ENCODE measurements at regions not wholly inside any gene's neighbourhood (a gene's known extent, or its start where the extent isn't known, plus 50 kb on each side); places are given as distances from the start of the nearest gene placed in this dataset.

DNA sequence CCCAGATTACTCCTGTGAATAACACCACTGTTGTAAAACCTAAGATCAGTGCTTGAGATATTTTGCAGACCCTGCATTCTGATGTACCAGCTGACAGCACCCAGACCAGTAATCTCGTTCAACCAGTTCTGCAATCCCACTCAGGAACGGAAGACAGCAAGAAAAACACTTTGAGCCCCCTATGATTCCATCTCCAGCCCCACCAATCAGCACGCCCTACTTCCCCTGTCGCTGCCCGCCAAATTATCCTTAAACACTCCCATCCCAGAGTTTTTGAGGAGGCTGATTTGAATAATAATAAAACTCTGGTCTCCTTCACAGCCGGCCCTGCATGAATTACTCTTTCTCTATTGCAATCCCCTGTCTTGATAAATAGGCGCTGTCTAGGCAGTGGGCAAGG is 173.9 kb upstream of the CDH2 start:
- DNase-seq (no peak), FAIRE-seq (no peak)
- TF ChIP-seq, protein P1, sequence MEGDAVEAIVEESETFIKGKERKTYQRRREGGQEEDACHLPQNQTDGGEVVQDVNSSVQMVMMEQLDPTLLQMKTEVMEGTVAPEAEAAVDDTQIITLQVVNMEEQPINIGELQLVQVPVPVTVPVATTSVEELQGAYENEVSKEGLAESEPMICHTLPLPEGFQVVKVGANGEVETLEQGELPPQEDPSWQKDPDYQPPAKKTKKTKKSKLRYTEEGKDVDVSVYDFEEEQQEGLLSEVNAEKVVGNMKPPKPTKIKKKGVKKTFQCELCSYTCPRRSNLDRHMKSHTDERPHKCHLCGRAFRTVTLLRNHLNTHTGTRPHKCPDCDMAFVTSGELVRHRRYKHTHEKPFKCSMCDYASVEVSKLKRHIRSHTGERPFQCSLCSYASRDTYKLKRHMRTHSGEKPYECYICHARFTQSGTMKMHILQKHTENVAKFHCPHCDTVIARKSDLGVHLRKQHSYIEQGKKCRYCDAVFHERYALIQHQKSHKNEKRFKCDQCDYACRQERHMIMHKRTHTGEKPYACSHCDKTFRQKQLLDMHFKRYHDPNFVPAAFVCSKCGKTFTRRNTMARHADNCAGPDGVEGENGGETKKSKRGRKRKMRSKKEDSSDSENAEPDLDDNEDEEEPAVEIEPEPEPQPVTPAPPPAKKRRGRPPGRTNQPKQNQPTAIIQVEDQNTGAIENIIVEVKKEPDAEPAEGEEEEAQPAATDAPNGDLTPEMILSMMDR (IDR thresholded peaks at IDR 0.05; ENCODE audit: borderline replicate concordance, extremely low read depth, insufficient read depth): no peak
- Histone ChIP-seq H3K27me3 (ENCODE audit: control insufficient read depth, insufficient read depth, low read length) (no peaks in the 10 kb centered on the region), H3K9me3 (ENCODE audit: control insufficient read depth in 2 of 3, insufficient read depth in 1 of 3, low read length in 3 of 3) (no peaks in the 10 kb centered on the region), H3K4me1 (ENCODE audit: control insufficient read depth in 2 of 3, insufficient read depth in 2 of 3, low read depth in 1 of 3, low read length in 3 of 3) (no peaks in the 10 kb centered on the region), H3K9ac (ENCODE audit: low read length in 3 of 3) (no peak overlapping the region), H3K36me3 (ENCODE audit: control insufficient read depth in 2 of 3, insufficient read depth in 3 of 3, low read length in 3 of 3) (no peaks in the 10 kb centered on the region), H3K27ac (ENCODE audit: low read depth in 2 of 2, low read length in 2 of 2) (no peak overlapping the region), H3K4me3 (ENCODE audit: low read length in 3 of 3) (no peak overlapping the region)
- intact Hi-C loops (cut with DNase I): no loop called here

DNA sequence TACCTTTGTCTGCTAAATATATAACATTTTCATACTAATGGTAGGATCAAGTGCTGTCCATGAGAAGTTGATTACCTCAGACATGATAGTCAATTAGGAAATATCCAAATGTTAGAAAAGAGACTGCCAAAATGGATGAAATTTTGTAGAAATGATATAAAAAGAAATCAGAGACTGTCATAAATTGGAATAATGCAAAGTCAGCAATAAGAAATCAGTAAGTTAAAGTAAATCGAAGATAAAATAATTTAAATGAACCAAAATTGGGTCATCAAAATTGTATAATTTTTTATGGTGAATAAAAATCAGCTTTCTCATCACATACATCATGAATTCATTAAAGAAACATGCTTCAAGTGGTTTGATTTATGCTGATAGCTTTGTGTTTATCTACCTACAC is 165.3 kb upstream of the CDH2 start:
- H3K9me3 ChIP-seq (ENCODE audit: control insufficient read depth in 2 of 3, insufficient read depth in 1 of 3, low read length in 3 of 3): no peaks in the 10 kb centered on the region
- DNase-seq (no peak), FAIRE-seq (no peak)
- H3K4me3 ChIP-seq (ENCODE audit: low read length in 3 of 3): no peak overlapping the region
- H3K9ac ChIP-seq (ENCODE audit: low read length in 3 of 3): no peak overlapping the region
- no peaks in the 10 kb centered on the region for H3K27me3 ChIP-seq (ENCODE audit: control insufficient read depth, insufficient read depth, low read length)
- no peak overlapping the region for H3K27ac ChIP-seq (ENCODE audit: low read depth in 2 of 2, low read length in 2 of 2)
- H3K4me1 ChIP-seq (ENCODE audit: control insufficient read depth in 2 of 3, insufficient read depth in 2 of 3, low read depth in 1 of 3, low read length in 3 of 3): no peaks in the 10 kb centered on the region
- intact Hi-C loops (cut with DNase I): no loop called here
- H3K36me3 ChIP-seq (ENCODE audit: control insufficient read depth in 2 of 3, insufficient read depth in 3 of 3, low read length in 3 of 3): no peaks in the 10 kb centered on the region
- TF ChIP-seq, protein P1 (IDR thresholded peaks at IDR 0.05; ENCODE audit: borderline replicate concordance, extremely low read depth, insufficient read depth): no peak

DNA sequence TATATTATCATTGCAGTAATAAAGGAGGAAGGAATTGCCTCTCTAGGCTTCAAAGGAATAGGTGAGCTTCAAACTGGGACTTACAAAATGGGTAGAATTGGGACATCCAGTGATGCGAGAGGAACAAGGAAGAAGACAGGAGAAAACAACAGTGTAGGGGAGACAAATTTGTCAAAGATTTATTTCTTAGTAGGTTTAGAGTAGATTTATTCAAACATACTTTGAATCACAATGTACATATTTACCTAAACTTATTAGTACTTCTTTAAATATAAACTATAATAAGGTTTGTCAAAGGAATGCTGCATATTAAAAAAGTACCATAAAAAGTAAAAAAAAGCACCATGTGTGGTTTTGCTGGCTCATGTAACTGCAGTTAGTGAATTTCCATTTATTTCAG is 161.4 kb upstream of the CDH2 start:
- Histone ChIP-seq H3K4me3 (ENCODE audit: low read length in 3 of 3) (no peak overlapping the region), H3K9me3 (ENCODE audit: control insufficient read depth in 2 of 3, insufficient read depth in 1 of 3, low read length in 3 of 3) (no peaks in the 10 kb centered on the region), H3K36me3 (ENCODE audit: control insufficient read depth in 2 of 3, insufficient read depth in 3 of 3, low read length in 3 of 3) (no peaks in the 10 kb centered on the region), H3K27me3 (ENCODE audit: control insufficient read depth, insufficient read depth, low read length) (no peaks in the 10 kb centered on the region), H3K27ac (ENCODE audit: low read depth in 2 of 2, low read length in 2 of 2) (no peak overlapping the region), H3K9ac (ENCODE audit: low read length in 3 of 3) (no peak overlapping the region), H3K4me1 (ENCODE audit: control insufficient read depth in 2 of 3, insufficient read depth in 2 of 3, low read depth in 1 of 3, low read length in 3 of 3) (no peaks in the 10 kb centered on the region)
- intact Hi-C loops (cut with DNase I): no loop called here
- TF ChIP-seq, protein P1 (IDR thresholded peaks at IDR 0.05; ENCODE audit: borderline replicate concordance, extremely low read depth, insufficient read depth): no peak
- no peak for DNase-seq
- no peak for FAIRE-seq

DNA sequence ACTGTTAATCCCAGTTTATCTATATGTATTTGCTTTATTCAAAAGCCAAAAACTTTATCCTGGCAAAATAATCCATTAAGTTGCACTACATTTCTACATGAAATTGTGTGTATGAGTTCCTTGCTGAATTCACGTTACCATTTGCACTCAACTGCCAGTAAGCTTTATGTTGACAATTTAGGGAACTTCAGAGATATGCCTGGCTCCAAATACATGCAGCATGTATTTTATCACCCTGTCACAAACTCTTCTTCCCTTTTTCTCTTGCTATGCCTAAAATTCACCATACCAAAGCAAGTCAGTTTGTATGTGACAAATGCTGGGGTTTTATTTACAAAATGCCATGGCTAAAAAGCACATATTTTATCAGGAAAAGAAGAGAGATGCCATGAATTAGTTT is 157.6 kb upstream of the CDH2 start:
- no peaks in the 10 kb centered on the region for H3K4me1 ChIP-seq (ENCODE audit: control insufficient read depth in 2 of 3, insufficient read depth in 2 of 3, low read depth in 1 of 3, low read length in 3 of 3)
- no peak overlapping the region for H3K4me3 ChIP-seq (ENCODE audit: low read length in 3 of 3)
- no peaks in the 10 kb centered on the region for H3K9me3 ChIP-seq (ENCODE audit: control insufficient read depth in 2 of 3, insufficient read depth in 1 of 3, low read length in 3 of 3)
- DNase-seq (no peak), FAIRE-seq (no peak)
- H3K36me3 ChIP-seq (ENCODE audit: control insufficient read depth in 2 of 3, insufficient read depth in 3 of 3, low read length in 3 of 3): no peaks in the 10 kb centered on the region
- intact Hi-C loops (cut with DNase I): no loop called here
- H3K9ac ChIP-seq (ENCODE audit: low read length in 3 of 3): no peak overlapping the region
- H3K27ac ChIP-seq (ENCODE audit: low read depth in 2 of 2, low read length in 2 of 2): no peak overlapping the region
- no peaks in the 10 kb centered on the region for H3K27me3 ChIP-seq (ENCODE audit: control insufficient read depth, insufficient read depth, low read length)
- TF ChIP-seq, protein P1 (IDR thresholded peaks at IDR 0.05; ENCODE audit: borderline replicate concordance, extremely low read depth, insufficient read depth): no peak
